Keratinocyte (primary cell): ENCODE measurements at regions not wholly inside any gene's neighbourhood (a gene's known extent, or its start where the extent isn't known, plus 50 kb on each side); places are given as distances from the start of the nearest gene placed in this dataset.

Experiments
- CTCF ChIP-seq, 3 experiments: IDR thresholded peaks in 1 of 3; conservative IDR thresholded peaks in 1 of 3; optimal IDR thresholded peaks in 1 of 3; 2 replicates in 2 of 3; 3 replicates in 1 of 3; pipeline versions ENCODE3 to v1.5.1; 2011; ENCODE audit warnings: low read length in 3 of 3, mild to moderate bottlenecking in 3 of 3, moderate library complexity in 2 of 3, control low read depth in 1 of 3, inconsistent platforms in 1 of 3; ENCODE audit not compliant: insufficient read depth in 2 of 3; ENCODE audit errors: extremely low read depth in 1 of 3
- EZH2 ChIP-seq: IDR thresholded peaks from one replicate; pipeline ENCODE4 v1.6.1; 2012; ENCODE audit warnings: inconsistent platforms, mild to moderate bottlenecking, low read length, moderate library complexity

DNA sequence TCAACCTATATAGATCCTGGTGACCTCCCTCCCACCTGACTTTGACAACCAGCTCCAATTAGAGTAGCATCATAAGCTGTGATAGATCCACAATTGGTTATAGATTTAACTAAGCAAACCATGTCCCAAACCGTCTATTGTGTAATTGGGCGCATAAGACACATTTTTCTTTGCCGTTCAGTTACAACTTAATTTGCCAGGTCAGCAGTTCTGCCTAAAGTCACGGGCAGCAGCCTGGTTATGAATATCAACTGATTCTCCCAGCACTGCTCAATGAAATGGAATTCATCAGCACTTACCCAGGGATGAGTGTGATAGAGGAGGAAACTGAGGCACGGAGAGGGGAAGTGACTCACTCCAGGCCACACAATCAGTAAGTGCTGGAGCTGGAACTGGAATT is 73.4 kb downstream of the KLHDC7A start:
- TF ChIP-seq CTCF (optimal IDR thresholded peaks at IDR 0.05 in 1 of 3, IDR thresholded peaks at IDR 0.05 in 1 of 3, conservative IDR thresholded peaks at IDR 0.05 in 1 of 3; ENCODE audit: extremely low read depth in 1 of 3, insufficient read depth in 2 of 3, low read length in 3 of 3) (no peak), EZH2 (no peak)
